ENCODE measurements at regions not wholly inside any gene's neighbourhood (a gene's known extent, or its start where the extent isn't known, plus 50 kb on each side); places are given as distances from the start of the nearest gene placed in this dataset.

GRCh38 chr13:97148894-97149293 lies 73.2 kb upstream of the MBNL2 start:
- RAD21 ChIA-PET (ENCODE audit: low non-redundant PET in 1 of 2, low total read pairs in 2 of 2, uncharacterized antibody in 2 of 2, unreplicated experiment in 2 of 2) = no interaction called here
- DNase-seq (ENCODE audit: low read depth, low spot score) (no peak), ATAC-seq (no peak)
- Histone ChIP-seq H3K27ac (ENCODE audit: low read depth, low read length) (no peak overlapping the region), H3K36me3 (ENCODE audit: control insufficient read depth in 1 of 2, insufficient read depth in 2 of 2, low read length in 2 of 2) (peaks cover 0 to 4% of the 10 kb centered on the region in 2 experiments; a peak in 1 of 4 replicates), H4K20me1 (ENCODE audit: insufficient read depth) (no peaks in the 10 kb centered on the region), H3K27me3 (ENCODE audit: insufficient read depth, low read length) (no peaks in the 10 kb centered on the region), H3K4me1 (ENCODE audit: control insufficient read depth in 1 of 2, insufficient read depth in 2 of 2, low read length in 2 of 2) (peaks cover 3% of the 10 kb centered on the region in 2 experiments; a peak in 3 of 4 replicates), H3K4me2 (ENCODE audit: low read length) (no peak overlapping the region), H3K4me3 (replicated peaks in 1 of 2; ENCODE audit: low read depth in 1 of 2, low read length in 2 of 2) (no peak overlapping the region), H3K79me2 (ENCODE audit: insufficient read depth, low read length) (no peaks in the 10 kb centered on the region), H2AFZ (ENCODE audit: low read depth, low read length, poor library complexity, severe bottlenecking) (no peak overlapping the region), H3K9ac (ENCODE audit: low read length) (no peak overlapping the region), H3K9me3 (ENCODE audit: control insufficient read depth in 1 of 2, insufficient read depth in 1 of 2, low read depth in 1 of 2, low read length in 2 of 2) (no peaks in the 10 kb centered on the region), H3K9me2 (ENCODE audit: insufficient read depth) (no peaks in the 10 kb centered on the region)
- intact Hi-C loops (cut with micrococcal nuclease) = no loop called here
- TF ChIP-seq ZNF274 (IDR thresholded peaks at IDR 0.05; ENCODE audit: low read depth, low read length) = no peak
- TF ChIP-seq POLR2AphosphoS5 (IDR thresholded peaks at IDR 0.05; ENCODE audit: low read depth, low read length) = no peak
- TF ChIP-seq CTCF (IDR thresholded peaks at IDR 0.05 in 2 of 3, conservative IDR thresholded peaks at IDR 0.05 in 1 of 3; ENCODE audit: borderline replicate concordance in 1 of 3, insufficient read depth in 1 of 3, low read depth in 2 of 3, low read length in 2 of 3) = no peak
- TF ChIP-seq EGR1 (IDR thresholded peaks at IDR 0.05; ENCODE audit: low read depth) = no peak
- no peak for TF ChIP-seq YY1 (IDR thresholded peaks at IDR 0.05; ENCODE audit: extremely low read depth, insufficient replicate concordance, low read depth, low read length)
- no peak for TF ChIP-seq EZH2phosphoT487 (IDR thresholded peaks at IDR 0.05; ENCODE audit: borderline replicate concordance)
- no peak for TF ChIP-seq MAX (IDR thresholded peaks at IDR 0.05)
- CTCF ChIA-PET = no interaction called here
- no TSS peak for BruUV-seq (replicated peaks)
- POLR2A ChIA-PET = no interaction called here

GRCh38 chr13:97160421-97160820 lies 61.7 kb upstream of the MBNL2 start:
- ChIA-PET RAD21 (ENCODE audit: low non-redundant PET in 1 of 2, low total read pairs in 2 of 2, uncharacterized antibody in 2 of 2, unreplicated experiment in 2 of 2) (no interaction called here), POLR2A (no interaction called here), CTCF (interaction anchor here (0.5 kb wide), 1 partner anchor 193 kb away, joined by 3 read pairs; no protein-coding TSS in a partner anchor)
- TF ChIP-seq EZH2phosphoT487 (IDR thresholded peaks at IDR 0.05; ENCODE audit: borderline replicate concordance) (no peak), EGR1 (IDR thresholded peaks at IDR 0.05; ENCODE audit: low read depth) (no peak), FOSL1 (IDR thresholded peaks at IDR 0.05; ENCODE audit: low read depth) (no peak), MAX (IDR thresholded peaks at IDR 0.05) (no peak), TCF7L2 (IDR thresholded peaks at IDR 0.05; ENCODE audit: borderline replicate concordance, extremely low read depth, insufficient read depth, insufficient read length) (no peak), SP1 (IDR thresholded peaks at IDR 0.05; ENCODE audit: low read depth) (no peak), YY1 (IDR thresholded peaks at IDR 0.05; ENCODE audit: extremely low read depth, insufficient replicate concordance, low read depth, low read length) (no peak), SRF (IDR thresholded peaks at IDR 0.05; ENCODE audit: low read depth) (no peak), CBX3 (IDR thresholded peaks at IDR 0.05; ENCODE audit: low read depth) (no peak), JUND (IDR thresholded peaks at IDR 0.05) (no peak), CEBPB (IDR thresholded peaks at IDR 0.05; ENCODE audit: low read depth) (no peak)
- no peaks in the 10 kb centered on the region for H4K20me1 ChIP-seq (ENCODE audit: insufficient read depth)
- no peak overlapping the region for H3K27ac ChIP-seq (ENCODE audit: low read depth, low read length)
- H2AFZ ChIP-seq (ENCODE audit: low read depth, low read length, poor library complexity, severe bottlenecking) = no peak overlapping the region
- no peaks in the 10 kb centered on the region for H3K9me3 ChIP-seq (ENCODE audit: control insufficient read depth in 1 of 2, insufficient read depth in 1 of 2, low read depth in 1 of 2, low read length in 2 of 2)
- H3K4me1 ChIP-seq (ENCODE audit: control insufficient read depth in 1 of 2, insufficient read depth in 2 of 2, low read length in 2 of 2) = no peaks in the 10 kb centered on the region
- H3K27me3 ChIP-seq (ENCODE audit: insufficient read depth, low read length) = no peaks in the 10 kb centered on the region
- no peaks in the 10 kb centered on the region for H3K9me2 ChIP-seq (ENCODE audit: insufficient read depth)
- no peak overlapping the region for H3K4me2 ChIP-seq (ENCODE audit: low read length)
- intact Hi-C loops (cut with micrococcal nuclease) = no loop called here
- H3K79me2 ChIP-seq (ENCODE audit: insufficient read depth, low read length) = no peaks in the 10 kb centered on the region
- no peak overlapping the region for H3K9ac ChIP-seq (ENCODE audit: low read length)
- DNase-seq (ENCODE audit: low read depth, low spot score) = no peak
- BruUV-seq (replicated peaks) = no TSS peak
- ATAC-seq = no peak
- H3K36me3 ChIP-seq (ENCODE audit: control insufficient read depth in 1 of 2, insufficient read depth in 2 of 2, low read length in 2 of 2) = no peaks in the 10 kb centered on the region
- H3K4me3 ChIP-seq (replicated peaks in 1 of 2; ENCODE audit: low read depth in 1 of 2, low read length in 2 of 2) = no peak overlapping the region
